Ascending aorta (tissue), 2 donors: ENCODE measurements at regions not wholly inside any gene's neighbourhood (a gene's known extent, or its start where the extent isn't known, plus 50 kb on each side); places are given as distances from the start of the nearest gene placed in this dataset.

Experiments
- DNase-seq, 2 donors: peaks; one replicate each; pipeline ENCODE4 v3.0.0-alpha.2; 2019; ENCODE audit warnings: low spot score in 2 of 2
- H3K27ac ChIP-seq, 2 donors: fragments of 200-600 bp; sonication (generic); one replicate each; pipeline ENCODE4 v1.5.1; 2016 to 2017; ENCODE audit warnings: mild to moderate bottlenecking in 1 of 2
- H3K27me3 ChIP-seq: fragments of 200-600 bp; sonication (generic); one replicate; pipeline ENCODE4 v1.5.1; 2017
- H3K36me3 ChIP-seq, 2 donors: fragments of 200-600 bp; sonication (generic); one replicate each; pipeline ENCODE4 v1.5.1; 2016
- H3K4me1 ChIP-seq, 2 donors: fragments of 200-600 bp; sonication (generic); one replicate each; pipeline ENCODE4 v1.5.1; 2016 to 2017; ENCODE audit warnings: mild to moderate bottlenecking in 1 of 2
- H3K4me3 ChIP-seq, 2 donors: fragments of 200-600 bp; sonication (generic); one replicate each; pipeline ENCODE4 v1.5.1; 2016 to 2017; ENCODE audit warnings: mild to moderate bottlenecking in 1 of 2
- H3K9me3 ChIP-seq, 2 donors: fragments of 200-600 bp; sonication (generic); one replicate each; pipeline ENCODE4 v1.5.1; 2016
- CTCF ChIP-seq, 3 experiments: fragments of 200-600 bp in 2 of 3; fragments of 450-650 bp in 1 of 3; sonication (generic) in 2 of 3; IDR thresholded peaks; one replicate each; pipeline ENCODE4 v1.5.1; 2016 to 2019; ENCODE audit warnings: antibody characterized with exemption in 3 of 3, mild to moderate bottlenecking in 1 of 3, moderate library complexity in 1 of 3
- intact Hi-C: fragments of 100-400 bp; cut with DNase I; formaldehyde crosslinking; loops from one replicate; pipeline ENCODE4 v1.15.1; 2023

- Histone ChIP-seq H3K27me3 (no peaks in the 10 kb centered on the region), H3K4me1 (no peaks in the 10 kb centered on the region), H3K36me3 (no peaks in the 10 kb centered on the region), H3K27ac (no peak overlapping the region), H3K4me3 (no peak overlapping the region), H3K9me3 (no peaks in the 10 kb centered on the region)
- no peak for DNase-seq
- intact Hi-C loops = no loop called here
- no peak for TF ChIP-seq CTCF (IDR thresholded peaks at IDR 0.05)
Observed at GRCh38 chr6:43924222-43924702, 154.3 kb downstream of the VEGFA start.

GRCh38 chr6:43923376-43924221, 153.6 kb downstream of the VEGFA start:
- Histone ChIP-seq H3K27ac (no peak overlapping the region), H3K36me3 (no peaks in the 10 kb centered on the region), H3K9me3 (no peaks in the 10 kb centered on the region), H3K27me3 (no peaks in the 10 kb centered on the region), H3K4me1 (no peaks in the 10 kb centered on the region), H3K4me3 (no peak overlapping the region)
- intact Hi-C loops = no loop called here
- no peak for TF ChIP-seq CTCF (IDR thresholded peaks at IDR 0.05)
- no peak for DNase-seq

GRCh38 chr6:43922426-43923375, 152.7 kb downstream of the VEGFA start:
- no peak for TF ChIP-seq CTCF (IDR thresholded peaks at IDR 0.05)
- intact Hi-C loops = no loop called here
- DNase-seq = no peak

GRCh38 chr6:43921548-43922425, 151.8 kb downstream of the VEGFA start:
- intact Hi-C loops = no loop called here
- H3K4me3 ChIP-seq = no peak overlapping the region
- no peaks in the 10 kb centered on the region for H3K4me1 ChIP-seq
- H3K36me3 ChIP-seq = no peaks in the 10 kb centered on the region
- H3K27me3 ChIP-seq = no peaks in the 10 kb centered on the region
- TF ChIP-seq CTCF (IDR thresholded peaks at IDR 0.05) = no peak
- DNase-seq = no peak
- H3K9me3 ChIP-seq = no peaks in the 10 kb centered on the region
- H3K27ac ChIP-seq = no peak overlapping the region

More at GRCh38 chr6:43922426-43923375, 152.7 kb downstream of the VEGFA start:
- Histone ChIP-seq H3K36me3 (no peaks in the 10 kb centered on the region), H3K27ac (no peak overlapping the region), H3K9me3 (no peaks in the 10 kb centered on the region), H3K4me3 (no peak overlapping the region), H3K4me1 (no peaks in the 10 kb centered on the region), H3K27me3 (no peaks in the 10 kb centered on the region)

GRCh38 chr6:43921039-43921438, 151.0 kb downstream of the VEGFA start:
- H3K36me3 ChIP-seq = no peaks in the 10 kb centered on the region

More at GRCh38 chr6:43921039-43921438, 151.0 kb downstream of the VEGFA start:
- no peak overlapping the region for H3K4me3 ChIP-seq
- no peaks in the 10 kb centered on the region for H3K27me3 ChIP-seq
- H3K27ac ChIP-seq = no peak overlapping the region
- no peak for DNase-seq
- no peaks in the 10 kb centered on the region for H3K9me3 ChIP-seq
- TF ChIP-seq CTCF (IDR thresholded peaks at IDR 0.05) = no peak
- H3K4me1 ChIP-seq = no peaks in the 10 kb centered on the region
- intact Hi-C loops = no loop called here
